ENCODE measurements at regions not wholly inside any gene's neighbourhood (a gene's known extent, or its start where the extent isn't known, plus 50 kb on each side); places are given as distances from the start of the nearest gene placed in this dataset.

- H3K4me3 ChIP-seq (ENCODE audit: low read depth, low read length), result no peak overlapping the region
- TF ChIP-seq CTCF (IDR thresholded peaks at IDR 0.05; ENCODE audit: low read depth, low read length), result no peak
These were observed 250.5 kb downstream of the PIK3R1 start for GRCh38 chr5:68465934-68466551.

GRCh38 chr5:68467208-68467607 is 251.7 kb downstream of the PIK3R1 start:
- H3K4me3 ChIP-seq (ENCODE audit: low read depth, low read length), result no peak overlapping the region
- no peak for TF ChIP-seq CTCF (IDR thresholded peaks at IDR 0.05; ENCODE audit: low read depth, low read length)

GRCh38 chr5:68467794-68468193 is 252.2 kb downstream of the PIK3R1 start:
- no peak for TF ChIP-seq CTCF (IDR thresholded peaks at IDR 0.05; ENCODE audit: low read depth, low read length)

GRCh38 chr5:68468322-68468721 is 252.8 kb downstream of the PIK3R1 start:
- TF ChIP-seq CTCF (IDR thresholded peaks at IDR 0.05; ENCODE audit: low read depth, low read length), result no peak

More at GRCh38 chr5:68467794-68468193, 252.2 kb downstream of the PIK3R1 start:
- no peak overlapping the region for H3K4me3 ChIP-seq (ENCODE audit: low read depth, low read length)

GRCh38 chr5:68475476-68475983 is 260.0 kb downstream of the PIK3R1 start:
- TF ChIP-seq CTCF (IDR thresholded peaks at IDR 0.05; ENCODE audit: low read depth, low read length), result no peak
- H3K4me3 ChIP-seq (ENCODE audit: low read depth, low read length), result no peak overlapping the region

More at GRCh38 chr5:68468322-68468721, 252.8 kb downstream of the PIK3R1 start:
- no peak overlapping the region for H3K4me3 ChIP-seq (ENCODE audit: low read depth, low read length)

GRCh38 chr5:68476854-68477253 is 261.3 kb downstream of the PIK3R1 start:
- H3K4me3 ChIP-seq (ENCODE audit: low read depth, low read length), result no peak overlapping the region
- TF ChIP-seq CTCF (IDR thresholded peaks at IDR 0.05; ENCODE audit: low read depth, low read length), result no peak

- no peak for TF ChIP-seq CTCF (IDR thresholded peaks at IDR 0.05; ENCODE audit: low read depth, low read length)
- no peak overlapping the region for H3K4me3 ChIP-seq (ENCODE audit: low read depth, low read length)
These were observed 262.9 kb downstream of the PIK3R1 start for GRCh38 chr5:68478301-68479095.
